ENCODE measurements at regions not wholly inside any gene's neighbourhood (a gene's known extent, or its start where the extent isn't known, plus 50 kb on each side); places are given as distances from the start of the nearest gene placed in this dataset.
A peak's percentile ranks its signal among the peaks of the same experiment; 100 is the strongest.

GRCh38 chr2:219714681-219715400 is 87.4 kb downstream of the SLC4A3 start:
- no peaks in the 10 kb centered on the region for H4K20me1 ChIP-seq (ENCODE audit: insufficient read depth)
- 71 to 79% methylated on average over 1 of the region's 1 CpG for WGBS, 2 experiments (ENCODE audit: low coverage in 1 of 2, low lambda C conversion rate in 2 of 2, missing lambda C conversion rate in 2 of 2)
- H3K27ac ChIP-seq = no peak overlapping the region
- H3K9me3 ChIP-seq (ENCODE audit: low read depth) = no peaks in the 10 kb centered on the region
- in situ Hi-C loops (cut with MboI) = no loop called here
- no peaks in the 10 kb centered on the region for H3F3A ChIP-seq (ENCODE audit: insufficient read depth)
- no peak overlapping the region for H2AFZ ChIP-seq
- no peaks in the 10 kb centered on the region for H3K4me1 ChIP-seq (ENCODE audit: insufficient read depth)
- no peak overlapping the region for H3K9ac ChIP-seq
- no peak for DNase-seq
- no peaks in the 10 kb centered on the region for H3K79me2 ChIP-seq (ENCODE audit: insufficient read depth)
- no peaks in the 10 kb centered on the region for H3K9me2 ChIP-seq (ENCODE audit: insufficient read depth)
- H3K27me3 ChIP-seq (replicated peaks; ENCODE audit: insufficient read depth) = peaks cover 5% of the 10 kb centered on the region; the same call in 1 of the 2 replicates
- no peaks in the 10 kb centered on the region for H3K36me3 ChIP-seq (ENCODE audit: low read depth)
- H3K4me2 ChIP-seq (ENCODE audit: unreplicated experiment) = no peak overlapping the region
- no peak overlapping the region for H3K4me3 ChIP-seq
- TF ChIP-seq EZH2phosphoT487 (IDR thresholded peaks at IDR 0.05; ENCODE audit: insufficient read depth, low read depth) (no peak), EZH2 (IDR thresholded peaks at IDR 0.05; ENCODE audit: insufficient read depth, poor library complexity, severe bottlenecking) (no peak)

GRCh38 chr2:219718066-219718465 is 90.6 kb downstream of the SLC4A3 start:
- Histone ChIP-seq H3F3A (ENCODE audit: insufficient read depth) (no peaks in the 10 kb centered on the region), H3K4me2 (ENCODE audit: unreplicated experiment) (no peak overlapping the region), H4K20me1 (ENCODE audit: insufficient read depth) (no peaks in the 10 kb centered on the region), H3K27me3 (replicated peaks; ENCODE audit: insufficient read depth) (peaks cover 5% of the 10 kb centered on the region; the same call in 1 of the 2 replicates), H3K9me3 (ENCODE audit: low read depth) (no peaks in the 10 kb centered on the region), H2AFZ (no peak overlapping the region), H3K9ac (no peak overlapping the region), H3K36me3 (ENCODE audit: low read depth) (no peaks in the 10 kb centered on the region), H3K4me3 (no peak overlapping the region), H3K9me2 (ENCODE audit: insufficient read depth) (no peaks in the 10 kb centered on the region), H3K4me1 (ENCODE audit: insufficient read depth) (no peaks in the 10 kb centered on the region), H3K79me2 (ENCODE audit: insufficient read depth) (no peaks in the 10 kb centered on the region), H3K27ac (no peak overlapping the region)
- in situ Hi-C loops (cut with MboI) = no loop called here
- TF ChIP-seq EZH2phosphoT487 (IDR thresholded peaks at IDR 0.05; ENCODE audit: insufficient read depth, low read depth) = no peak
- no peak for TF ChIP-seq EZH2 (IDR thresholded peaks at IDR 0.05; ENCODE audit: insufficient read depth, poor library complexity, severe bottlenecking)
- DNase-seq = no peak
- WGBS, 2 experiments (ENCODE audit: low coverage in 1 of 2, low lambda C conversion rate in 2 of 2, missing lambda C conversion rate in 2 of 2) = 45 to 58% methylated on average over 3 of the region's 3 CpGs

GRCh38 chr2:219719521-219719920 is 92.1 kb downstream of the SLC4A3 start:
- TF ChIP-seq EZH2 (IDR thresholded peaks at IDR 0.05; ENCODE audit: insufficient read depth, poor library complexity, severe bottlenecking) = no peak
- no peak for TF ChIP-seq EZH2phosphoT487 (IDR thresholded peaks at IDR 0.05; ENCODE audit: insufficient read depth, low read depth)
- H3F3A ChIP-seq (ENCODE audit: insufficient read depth) = no peaks in the 10 kb centered on the region
- no peak overlapping the region for H2AFZ ChIP-seq
- H3K4me1 ChIP-seq (ENCODE audit: insufficient read depth) = no peaks in the 10 kb centered on the region
- in situ Hi-C loops (cut with MboI) = no loop called here
- WGBS, 2 experiments (ENCODE audit: low coverage in 1 of 2, low lambda C conversion rate in 2 of 2, missing lambda C conversion rate in 2 of 2) = 32 to 36% methylated on average over 4 of the region's 4 CpGs
- no peak overlapping the region for H3K27ac ChIP-seq
- H3K9me2 ChIP-seq (ENCODE audit: insufficient read depth) = no peaks in the 10 kb centered on the region
- no peaks in the 10 kb centered on the region for H3K79me2 ChIP-seq (ENCODE audit: insufficient read depth)
- no peaks in the 10 kb centered on the region for H3K9me3 ChIP-seq (ENCODE audit: low read depth)
- H3K4me2 ChIP-seq (ENCODE audit: unreplicated experiment) = no peak overlapping the region
- DNase-seq = no peak
- H3K4me3 ChIP-seq = no peak overlapping the region
- no peak overlapping the region for H3K9ac ChIP-seq
- no peaks in the 10 kb centered on the region for H3K36me3 ChIP-seq (ENCODE audit: low read depth)
- peaks cover 5% of the 10 kb centered on the region; the same call in 1 of the 2 replicates for H3K27me3 ChIP-seq (replicated peaks; ENCODE audit: insufficient read depth)
- H4K20me1 ChIP-seq (ENCODE audit: insufficient read depth) = no peaks in the 10 kb centered on the region

- Histone ChIP-seq H3K9me3 (ENCODE audit: low read depth) (no peaks in the 10 kb centered on the region), H2AFZ (no peak overlapping the region), H3K36me3 (ENCODE audit: low read depth) (no peaks in the 10 kb centered on the region), H4K20me1 (ENCODE audit: insufficient read depth) (no peaks in the 10 kb centered on the region), H3K4me3 (no peak overlapping the region), H3K9ac (no peak overlapping the region), H3K9me2 (ENCODE audit: insufficient read depth) (no peaks in the 10 kb centered on the region), H3K4me1 (ENCODE audit: insufficient read depth) (no peaks in the 10 kb centered on the region), H3K79me2 (ENCODE audit: insufficient read depth) (no peaks in the 10 kb centered on the region), H3K27me3 (replicated peaks; ENCODE audit: insufficient read depth) (peaks cover 5% of the 10 kb centered on the region; the same call in 1 of the 2 replicates), H3F3A (ENCODE audit: insufficient read depth) (no peaks in the 10 kb centered on the region), H3K27ac (no peak overlapping the region), H3K4me2 (ENCODE audit: unreplicated experiment) (no peak overlapping the region)
- in situ Hi-C loops (cut with MboI) = no loop called here
- DNase-seq = peak; percentile 48
- 3 to 7% methylated on average over 6 of the region's 6 CpGs for WGBS, 2 experiments (ENCODE audit: low coverage in 1 of 2, low lambda C conversion rate in 2 of 2, missing lambda C conversion rate in 2 of 2)
- no peak for TF ChIP-seq EZH2 (IDR thresholded peaks at IDR 0.05; ENCODE audit: insufficient read depth, poor library complexity, severe bottlenecking)
- no peak for TF ChIP-seq EZH2phosphoT487 (IDR thresholded peaks at IDR 0.05; ENCODE audit: insufficient read depth, low read depth)
These were observed 93.5 kb downstream of the SLC4A3 start for GRCh38 chr2:219720956-219721355.
